NB4 (cell line): ENCODE measurements at regions not wholly inside any gene's neighbourhood (a gene's known extent, or its start where the extent isn't known, plus 50 kb on each side); places are given as distances from the start of the nearest gene placed in this dataset.

Source experiments
- DNase-seq: peaks from one replicate; pipeline ENCODE4 v3.0.0; 2010; ENCODE audit warnings: low read depth
- H3K4me3 ChIP-seq: one replicate; pipeline ENCODE4 v1.5.1; 2011; ENCODE audit warnings: mild to moderate bottlenecking, low read depth, low read length, moderate library complexity
- MYC ChIP-seq: IDR thresholded peaks from 2 replicates; pipeline ENCODE4 v1.6.1; 2011; ENCODE audit warnings: low read depth, low read length
- POLR2A ChIP-seq: IDR thresholded peaks from 2 replicates; pipeline ENCODE4 v1.6.1; 2011; ENCODE audit warnings: mild to moderate bottlenecking; ENCODE audit not compliant: insufficient read length; ENCODE audit errors: extremely low read depth
- TF ChIP-seq, protein P1 (sequence below): IDR thresholded peaks from 2 replicates; pipeline ENCODE4 v1.6.1; 2011; ENCODE audit warnings: low read depth, low read length
- TF ChIP-seq, protein P2 (sequence below): IDR thresholded peaks from one replicate; pipeline ENCODE4 v1.5.1; 2012; ENCODE audit warnings: low read depth, low read length

DNA sequence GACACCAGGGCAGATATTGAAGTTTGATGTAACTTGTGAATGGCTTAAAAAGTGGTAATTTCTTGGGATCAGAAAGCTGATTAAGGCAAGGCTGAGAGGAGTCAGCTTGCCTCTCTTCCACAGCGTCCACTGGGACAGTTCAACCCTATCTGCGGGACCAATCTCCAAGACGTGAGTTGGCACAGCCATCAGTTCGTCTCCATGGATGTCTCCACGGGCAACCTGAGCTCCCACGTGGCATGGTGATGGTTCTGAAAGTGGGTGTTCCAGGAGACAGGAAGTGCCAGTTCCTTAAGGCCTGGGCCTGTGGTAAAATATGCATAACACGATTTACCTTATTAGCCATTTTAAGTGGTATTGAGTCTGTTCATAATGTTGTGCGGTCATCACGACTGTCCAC lies 67.9 kb upstream of the BHLHE23 start:
- no peak overlapping the region for H3K4me3 ChIP-seq
- no peak for DNase-seq
- TF ChIP-seq POLR2A = no peak
- TF ChIP-seq, protein P1, sequence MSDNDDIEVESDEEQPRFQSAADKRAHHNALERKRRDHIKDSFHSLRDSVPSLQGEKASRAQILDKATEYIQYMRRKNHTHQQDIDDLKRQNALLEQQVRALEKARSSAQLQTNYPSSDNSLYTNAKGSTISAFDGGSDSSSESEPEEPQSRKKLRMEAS = no peak
- TF ChIP-seq, protein P2, sequence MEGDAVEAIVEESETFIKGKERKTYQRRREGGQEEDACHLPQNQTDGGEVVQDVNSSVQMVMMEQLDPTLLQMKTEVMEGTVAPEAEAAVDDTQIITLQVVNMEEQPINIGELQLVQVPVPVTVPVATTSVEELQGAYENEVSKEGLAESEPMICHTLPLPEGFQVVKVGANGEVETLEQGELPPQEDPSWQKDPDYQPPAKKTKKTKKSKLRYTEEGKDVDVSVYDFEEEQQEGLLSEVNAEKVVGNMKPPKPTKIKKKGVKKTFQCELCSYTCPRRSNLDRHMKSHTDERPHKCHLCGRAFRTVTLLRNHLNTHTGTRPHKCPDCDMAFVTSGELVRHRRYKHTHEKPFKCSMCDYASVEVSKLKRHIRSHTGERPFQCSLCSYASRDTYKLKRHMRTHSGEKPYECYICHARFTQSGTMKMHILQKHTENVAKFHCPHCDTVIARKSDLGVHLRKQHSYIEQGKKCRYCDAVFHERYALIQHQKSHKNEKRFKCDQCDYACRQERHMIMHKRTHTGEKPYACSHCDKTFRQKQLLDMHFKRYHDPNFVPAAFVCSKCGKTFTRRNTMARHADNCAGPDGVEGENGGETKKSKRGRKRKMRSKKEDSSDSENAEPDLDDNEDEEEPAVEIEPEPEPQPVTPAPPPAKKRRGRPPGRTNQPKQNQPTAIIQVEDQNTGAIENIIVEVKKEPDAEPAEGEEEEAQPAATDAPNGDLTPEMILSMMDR = no peak
- no peak for TF ChIP-seq MYC

DNA sequence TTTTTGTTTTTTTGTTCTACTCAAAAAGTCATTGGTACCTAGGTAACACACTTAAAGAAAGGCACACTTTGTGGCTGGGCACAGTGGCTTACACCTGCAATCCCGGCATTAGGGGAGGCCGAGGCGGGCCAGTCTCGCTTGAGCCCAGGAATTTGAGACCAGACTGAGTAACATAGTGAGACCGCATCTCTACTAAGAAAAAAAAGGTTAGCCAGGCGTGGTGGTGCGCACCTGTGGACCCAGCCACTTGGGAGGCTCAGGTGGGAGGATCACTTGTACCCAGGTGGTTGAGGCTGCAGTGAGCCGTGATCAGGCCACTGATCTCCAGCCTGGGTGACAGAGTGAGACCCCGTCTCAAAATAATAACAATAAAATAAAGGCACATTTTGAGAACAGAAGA lies 67.4 kb upstream of the BHLHE23 start:
- H3K4me3 ChIP-seq = no peak overlapping the region
- TF ChIP-seq MYC = no peak
- DNase-seq = no peak

DNA sequence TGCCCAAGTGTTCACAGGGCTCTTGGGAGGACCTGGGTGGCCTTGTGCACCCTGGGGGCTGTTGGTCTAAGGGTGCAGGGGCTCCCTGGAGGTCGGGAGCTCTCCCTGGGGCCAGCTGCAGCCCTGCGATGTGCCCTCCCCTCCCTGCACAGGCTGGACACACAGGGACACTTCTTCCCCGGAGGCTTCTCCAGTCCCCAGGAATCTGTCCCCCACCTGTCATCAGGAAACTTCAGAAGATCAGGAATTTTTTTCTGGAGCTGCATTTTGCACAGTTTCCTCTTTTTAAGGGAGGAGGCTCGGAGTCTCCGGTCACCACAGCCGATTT lies 66.9 kb upstream of the BHLHE23 start:
- TF ChIP-seq, protein P1 = no peak
- TF ChIP-seq, protein P2 = no peak
- TF ChIP-seq POLR2A (no peak), MYC (no peak)
- H3K4me3 ChIP-seq = no peak overlapping the region
- no peak for DNase-seq

DNA sequence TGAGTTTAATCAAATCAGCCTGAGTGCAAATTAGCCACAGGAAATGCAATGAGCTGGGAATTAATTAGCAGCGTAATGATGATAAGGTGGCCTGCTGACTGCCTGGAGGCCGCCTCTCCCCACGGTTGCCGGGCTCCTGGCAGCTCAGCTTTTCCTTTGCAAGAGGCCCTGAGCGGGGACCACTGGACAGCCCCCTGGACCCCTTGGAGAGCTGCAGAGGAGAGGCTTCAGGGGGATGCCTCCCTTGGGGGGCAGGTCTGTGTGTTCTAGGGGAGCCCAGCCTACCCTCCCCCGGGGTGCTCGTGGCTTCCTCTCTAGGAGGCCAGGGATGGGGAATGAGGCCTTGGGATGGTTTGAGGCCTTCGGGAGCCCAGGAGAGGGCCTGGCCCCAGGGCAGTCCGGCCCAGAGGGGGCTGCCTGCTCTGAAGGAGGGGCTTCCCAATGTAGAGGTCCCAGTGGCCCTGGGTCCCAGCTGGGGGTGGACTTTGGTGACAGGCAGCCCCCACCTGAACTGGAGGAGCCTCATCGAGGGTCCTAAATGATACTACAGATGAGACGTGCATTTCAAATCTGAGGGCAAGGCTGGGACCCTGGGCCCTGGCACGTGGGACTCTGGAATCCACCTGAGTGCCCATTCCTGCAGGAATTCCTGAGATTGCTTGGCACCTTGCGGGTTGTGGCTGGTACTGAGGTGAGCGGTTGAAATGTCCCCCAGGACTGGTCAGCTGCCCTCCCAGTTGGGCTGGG lies 66.4 kb upstream of the BHLHE23 start:
- H3K4me3 ChIP-seq = no peak overlapping the region
- TF ChIP-seq POLR2A = no peak
- TF ChIP-seq MYC = no peak
- no peak for DNase-seq

DNA sequence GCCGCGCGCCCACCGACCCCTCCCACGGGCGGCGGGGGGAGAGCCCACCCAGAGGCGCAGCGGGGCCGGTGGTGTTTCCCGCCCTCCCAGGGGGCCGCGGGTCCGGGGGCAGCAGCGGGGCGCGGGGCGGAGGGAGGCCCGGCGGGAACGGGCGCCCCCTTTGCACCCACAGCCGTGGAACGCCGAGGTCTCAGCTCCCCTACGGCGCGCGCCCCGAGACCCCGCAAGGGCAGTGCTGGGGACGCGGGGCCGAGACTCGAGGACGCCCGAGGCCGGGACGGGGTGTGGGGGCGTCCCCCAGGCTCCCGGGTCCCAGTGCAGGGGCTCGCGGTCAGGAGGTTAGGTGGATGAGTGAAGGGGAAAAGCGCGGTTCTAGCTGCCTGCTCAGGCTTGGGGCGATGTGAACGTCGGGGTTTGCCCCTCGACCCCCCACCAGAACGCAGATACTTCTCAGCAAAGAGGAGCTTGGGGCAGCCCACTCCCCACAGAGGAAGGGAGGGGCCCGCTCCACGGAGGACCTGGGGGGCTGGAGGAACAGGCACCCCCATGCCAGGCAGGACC lies 65.5 kb upstream of the BHLHE23 start:
- TF ChIP-seq, protein P2 = no peak
- TF ChIP-seq, protein P1 = no peak
- TF ChIP-seq POLR2A (no peak), MYC (no peak)
- no peak for DNase-seq
- H3K4me3 ChIP-seq = no peak overlapping the region

DNA sequence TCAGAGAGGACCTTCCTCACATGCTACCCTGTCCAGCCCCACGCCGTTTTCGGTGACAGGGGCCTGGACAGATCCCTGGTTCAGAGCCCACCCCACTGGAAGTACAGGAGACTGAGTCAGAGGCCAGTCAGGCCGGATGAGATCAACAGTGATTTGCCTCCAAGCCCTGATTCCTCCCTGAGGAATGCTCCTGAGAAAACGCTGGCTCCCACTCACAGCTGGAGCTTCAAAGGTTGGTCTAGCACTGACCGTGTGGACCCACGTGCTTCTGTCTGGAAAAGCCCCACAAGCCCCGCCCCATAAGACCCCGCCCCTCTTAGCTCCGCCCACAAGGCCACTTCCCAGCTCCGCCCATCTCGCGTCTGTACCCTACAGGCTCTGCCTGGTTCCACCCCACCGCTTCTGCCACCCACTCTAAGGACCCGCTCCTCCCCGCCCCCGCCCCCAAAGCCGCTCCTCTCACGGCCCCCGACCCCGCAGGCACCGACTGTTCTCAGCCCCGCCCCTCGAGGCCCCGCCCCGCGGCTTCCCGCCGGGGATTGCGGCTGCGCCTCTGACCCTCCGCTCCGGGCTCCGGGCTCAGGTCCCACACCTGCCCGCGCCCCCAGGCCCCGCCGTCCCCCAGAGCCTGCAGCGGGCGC lies 64.9 kb upstream of the BHLHE23 start:
- TF ChIP-seq, protein P2 = no peak
- TF ChIP-seq POLR2A (no peak), MYC (no peak)
- TF ChIP-seq, protein P1 = no peak
- DNase-seq = no peak
- no peak overlapping the region for H3K4me3 ChIP-seq
